Aorta (tissue), 5 donors: ENCODE measurements at regions not wholly inside any gene's neighbourhood (a gene's known extent, or its start where the extent isn't known, plus 50 kb on each side); places are given as distances from the start of the nearest gene placed in this dataset.

Experiments used
- ATAC-seq: fragments of 200-7000 bp; cut with Tn5 transposase; one replicate; pipeline ENCODE4 v1.9.1; 2022; ENCODE audit warnings: moderate library complexity; ENCODE audit not compliant: low FRiP score
- DNase-seq, 2 donors: peaks; one replicate each; pipeline ENCODE4 v3.0.0-alpha.2; 2020
- H3K27ac ChIP-seq, 2 donors: one replicate each; pipeline ENCODE4 v1.5.1; 2013; ENCODE audit warnings: low read length in 2 of 2, mild to moderate bottlenecking in 2 of 2, moderate library complexity in 2 of 2, control low read depth in 1 of 2, inconsistent platforms in 1 of 2, low read depth in 1 of 2
- H3K27me3 ChIP-seq, 2 donors: one replicate each; pipeline ENCODE4 v1.6.1; 2013; ENCODE audit warnings: control low read depth in 1 of 2, low read length in 1 of 2, mild to moderate bottlenecking in 1 of 2, moderate library complexity in 1 of 2; ENCODE audit not compliant: insufficient read depth in 2 of 2, control insufficient read depth in 1 of 2
- H3K36me3 ChIP-seq, 2 donors: one replicate each; pipeline ENCODE4 v1.6.1; 2013; ENCODE audit warnings: control low read depth in 1 of 2, low read length in 1 of 2, mild to moderate bottlenecking in 1 of 2; ENCODE audit not compliant: insufficient read depth in 2 of 2, control insufficient read depth in 1 of 2
- H3K4me1 ChIP-seq, 2 donors: one replicate each; pipeline ENCODE4 v1.6.1; 2013; ENCODE audit warnings: low read length in 2 of 2, control low read depth in 1 of 2, mild to moderate bottlenecking in 1 of 2, moderate library complexity in 1 of 2; ENCODE audit not compliant: insufficient read depth in 2 of 2, control insufficient read depth in 1 of 2
- H3K4me3 ChIP-seq, 2 donors: one replicate each; pipeline ENCODE4 v1.5.1; 2013; ENCODE audit warnings: low read length in 2 of 2, control low read depth in 1 of 2, mild to moderate bottlenecking in 1 of 2
- H3K9me3 ChIP-seq: one replicate; pipeline ENCODE4 v1.6.1; 2013; ENCODE audit warnings: mild to moderate bottlenecking, low read length; ENCODE audit not compliant: control insufficient read depth
- WGBS, 2 donors: extraction: QIAGEN DNeasy Blood & Tissue Kit; methylation state at CpG; one replicate each; pipeline ENCODE4 v1.1.7; 2013; 5-methylcytosine and 5-hydroxymethylcytosine counted together
- intact Hi-C, 2 donors: fragments of 100-400 bp; cut with DNase I; formaldehyde crosslinking; loops; one replicate each; pipeline versions ENCODE4 v1.14.2 to v1.15.0; 2022
- donor health status: healthy with polysubstance abuse.
- donor health status: Bipolar disorder and iron deficiency.
- donor health status: DM: no; HTN: no; CAD: no.
- donor health status: DM: no; HTN: no; CAD: no.
- donor health status: DM: yes; HTN: yes; CAD: no.

GRCh38 chr4:33334416-33334815 is 2614.2 kb downstream of the PCDH7 start:
- Histone ChIP-seq H3K4me1 (no peaks in the 10 kb centered on the region), H3K9me3 (peaks cover 12% of the 10 kb centered on the region), H3K4me3 (no peak overlapping the region), H3K36me3 (no peaks in the 10 kb centered on the region), H3K27ac (no peak overlapping the region), H3K27me3 (no peaks in the 10 kb centered on the region)
- intact Hi-C loops = no loop called here
- no peak for DNase-seq
- 66 to 71% methylated on average over 2 of the region's 2 CpGs for whole genome bisulfite sequencing, 2 donors
- ATAC-seq = no peak

GRCh38 chr4:33339762-33340161 is 2619.6 kb downstream of the PCDH7 start:
- intact Hi-C loops = no loop called here
- WGBS, 2 donors = 69 to 76% methylated on average over 3 of the region's 3 CpGs
- Histone ChIP-seq H3K4me3 (no peak overlapping the region), H3K9me3 (no peaks in the 10 kb centered on the region), H3K36me3 (no peaks in the 10 kb centered on the region), H3K27ac (no peak overlapping the region), H3K27me3 (no peaks in the 10 kb centered on the region), H3K4me1 (no peaks in the 10 kb centered on the region)
- DNase-seq (no peak), ATAC-seq (no peak)

DNA sequence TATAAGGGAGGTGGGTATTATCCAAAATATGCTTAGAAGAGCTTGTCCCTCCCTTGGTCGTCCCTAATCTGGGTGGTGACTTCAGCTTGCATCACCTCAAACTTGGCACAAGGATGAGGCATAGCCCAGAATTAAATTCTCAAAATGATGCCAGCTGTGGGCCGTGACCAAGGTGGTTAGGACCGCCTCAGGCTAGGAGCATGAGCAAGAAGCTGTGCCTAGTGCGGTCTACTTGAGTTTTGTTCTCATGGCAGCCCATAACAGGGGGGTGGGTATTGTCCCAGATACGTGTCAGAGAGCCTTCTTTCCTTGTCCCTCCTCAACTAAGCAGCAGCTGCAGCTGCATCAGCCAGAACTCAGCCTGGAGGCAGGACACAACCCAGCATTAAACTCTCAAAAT is 2620.0 kb downstream of the PCDH7 start:
- H3K4me1 ChIP-seq = no peaks in the 10 kb centered on the region
- H3K9me3 ChIP-seq = no peaks in the 10 kb centered on the region
- H3K27ac ChIP-seq = no peak overlapping the region
- DNase-seq (peak in 1 of 2 donors; percentile 16), ATAC-seq (no peak)
- H3K4me3 ChIP-seq = no peak overlapping the region
- H3K36me3 ChIP-seq = no peaks in the 10 kb centered on the region
- H3K27me3 ChIP-seq = no peaks in the 10 kb centered on the region
- whole genome bisulfite sequencing, 2 donors = 78 to 81% methylated on average over 5 of the region's 5 CpGs
- intact Hi-C loops = no loop called here

DNA sequence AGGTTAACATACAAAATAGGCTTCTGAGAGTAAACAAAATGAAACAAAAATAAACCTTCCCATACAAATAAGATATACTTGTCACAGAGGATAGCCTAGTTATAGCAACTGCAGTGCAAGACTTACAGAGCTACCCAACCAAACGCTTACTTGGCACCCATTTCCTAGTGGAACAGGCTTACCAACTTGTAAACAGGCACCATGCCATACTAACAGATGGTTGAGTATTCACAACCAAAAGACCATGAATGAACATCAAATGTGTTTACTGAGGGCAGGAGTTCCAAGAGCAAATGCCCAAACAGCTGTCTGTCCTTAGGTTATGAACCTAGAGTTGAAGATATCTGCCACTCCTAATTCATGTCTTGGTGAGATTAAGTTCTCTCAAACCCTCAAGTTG is 2629.2 kb downstream of the PCDH7 start:
- Histone ChIP-seq H3K9me3 (no peaks in the 10 kb centered on the region), H3K36me3 (no peaks in the 10 kb centered on the region), H3K27ac (no peak overlapping the region), H3K4me1 (no peaks in the 10 kb centered on the region), H3K27me3 (no peaks in the 10 kb centered on the region), H3K4me3 (no peak overlapping the region)
- intact Hi-C loops = no loop called here
- ATAC-seq = no peak
- no peak for DNase-seq
- 70 to 87% methylated on average over 1 of the region's 1 CpG for WGBS, 2 donors

DNA sequence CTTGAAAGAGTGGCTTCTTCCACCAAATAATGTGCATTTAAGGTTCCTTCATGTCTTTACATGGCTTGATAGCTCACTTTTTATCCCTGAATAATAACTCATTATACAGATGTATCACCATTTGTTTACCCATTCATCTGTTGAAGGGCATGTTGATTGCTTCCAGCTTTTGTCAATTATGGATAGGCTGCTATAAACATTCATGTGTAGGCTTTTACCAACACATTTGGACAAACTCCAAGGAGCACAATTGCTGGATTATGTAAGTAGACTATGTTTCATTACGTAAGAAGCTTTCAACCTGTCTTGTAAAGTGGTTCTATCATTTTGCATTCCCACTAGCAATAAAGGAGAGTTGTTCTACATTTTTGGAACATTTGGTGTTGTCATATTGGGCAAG is 2637.0 kb downstream of the PCDH7 start:
- Histone ChIP-seq H3K4me3 (no peak overlapping the region), H3K27ac (no peak overlapping the region), H3K4me1 (no peaks in the 10 kb centered on the region), H3K9me3 (no peaks in the 10 kb centered on the region), H3K27me3 (no peaks in the 10 kb centered on the region), H3K36me3 (no peaks in the 10 kb centered on the region)
- ATAC-seq = no peak
- no peak for DNase-seq
- intact Hi-C loops = no loop called here
- 84 to 91% methylated on average over 1 of the region's 1 CpG for WGBS, 2 donors

- no peaks in the 10 kb centered on the region for H3K27me3 ChIP-seq
- 53 to 57% methylated on average over 3 of the region's 3 CpGs for WGBS, 2 donors
- H3K9me3 ChIP-seq = no peaks in the 10 kb centered on the region
- DNase-seq (no peak), ATAC-seq (no peak)
- no peaks in the 10 kb centered on the region for H3K36me3 ChIP-seq
- no peaks in the 10 kb centered on the region for H3K4me1 ChIP-seq
- H3K4me3 ChIP-seq = no peak overlapping the region
- intact Hi-C loops = no loop called here
- no peak overlapping the region for H3K27ac ChIP-seq
These were observed 2649.3 kb downstream of the PCDH7 start for GRCh38 chr4:33369446-33369845.

GRCh38 chr4:33381816-33382215 is 2661.6 kb downstream of the PCDH7 start:
- ATAC-seq (no peak), DNase-seq (no peak)
- Histone ChIP-seq H3K4me3 (no peak overlapping the region), H3K4me1 (no peaks in the 10 kb centered on the region), H3K36me3 (no peaks in the 10 kb centered on the region), H3K9me3 (no peaks in the 10 kb centered on the region), H3K27me3 (no peaks in the 10 kb centered on the region), H3K27ac (no peak overlapping the region)
- intact Hi-C loops = no loop called here
- WGBS, 2 donors = 79 to 80% methylated on average over 4 of the region's 4 CpGs

- intact Hi-C loops = no loop called here
- ATAC-seq = no peak
These were observed 2666.6 kb downstream of the PCDH7 start for GRCh38 chr4:33386764-33387163.

GRCh38 chr4:33390976-33391375 is 2670.8 kb downstream of the PCDH7 start:
- Histone ChIP-seq H3K4me1 (no peaks in the 10 kb centered on the region), H3K27ac (no peak overlapping the region), H3K4me3 (no peak overlapping the region), H3K36me3 (no peaks in the 10 kb centered on the region), H3K27me3 (no peaks in the 10 kb centered on the region), H3K9me3 (no peaks in the 10 kb centered on the region)
- no peak for ATAC-seq
- no peak for DNase-seq
- intact Hi-C loops = no loop called here
- WGBS, 2 donors = 66 to 73% methylated on average over 3 of the region's 3 CpGs

More at GRCh38 chr4:33386764-33387163, 2666.6 kb downstream of the PCDH7 start:
- no peak for DNase-seq
- no peak overlapping the region for H3K4me3 ChIP-seq
- H3K27ac ChIP-seq = no peak overlapping the region
- no peaks in the 10 kb centered on the region for H3K27me3 ChIP-seq
- H3K36me3 ChIP-seq = no peaks in the 10 kb centered on the region
- no peaks in the 10 kb centered on the region for H3K4me1 ChIP-seq
- no peaks in the 10 kb centered on the region for H3K9me3 ChIP-seq
